NCI-H748 (cell line): ENCODE measurements at regions not wholly inside any gene's neighbourhood (a gene's known extent, or its start where the extent isn't known, plus 50 kb on each side); places are given as distances from the start of the nearest gene placed in this dataset.

Source experiments
- DNase-seq: peaks from one replicate; lab custom pipeline; 2025; ENCODE audit not compliant: unreplicated experiment; lab: John Stamatoyannopoulos, UW

DNA sequence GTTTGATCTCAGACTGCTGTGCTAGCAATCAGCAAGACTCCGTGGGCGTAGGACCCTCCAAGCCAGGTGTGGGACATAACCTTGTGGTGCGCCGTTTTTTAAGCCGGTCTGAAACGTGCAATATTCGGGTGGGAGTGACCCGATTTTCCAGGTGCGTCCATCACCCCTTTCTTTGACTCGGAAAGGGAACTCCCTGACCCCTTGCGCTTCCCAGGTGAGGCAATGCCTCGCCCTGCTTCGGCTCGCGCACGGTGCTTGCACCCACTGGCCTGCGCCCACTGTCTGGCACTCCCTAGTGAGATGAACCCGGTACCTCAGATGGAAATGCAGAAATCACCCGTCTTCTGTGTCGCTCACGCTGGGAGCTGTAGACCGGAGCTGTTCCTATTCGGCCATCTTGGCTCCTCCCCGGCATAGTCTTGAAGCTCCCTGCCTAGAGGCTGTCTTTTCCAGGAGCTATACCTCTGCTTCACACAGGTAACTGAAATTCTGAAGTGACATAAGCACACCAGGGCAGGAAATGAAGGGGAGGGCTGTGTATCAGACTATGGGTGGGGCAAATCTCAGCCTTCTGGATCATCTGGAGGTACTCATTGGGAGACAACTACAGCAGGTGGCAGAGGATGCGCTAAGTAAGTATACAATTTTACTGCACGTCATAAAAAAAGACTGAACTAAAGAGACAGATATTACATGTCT lies 252.1 kb upstream of the POT1 start:
- peak; percentile 79 for DNase-seq

DNA sequence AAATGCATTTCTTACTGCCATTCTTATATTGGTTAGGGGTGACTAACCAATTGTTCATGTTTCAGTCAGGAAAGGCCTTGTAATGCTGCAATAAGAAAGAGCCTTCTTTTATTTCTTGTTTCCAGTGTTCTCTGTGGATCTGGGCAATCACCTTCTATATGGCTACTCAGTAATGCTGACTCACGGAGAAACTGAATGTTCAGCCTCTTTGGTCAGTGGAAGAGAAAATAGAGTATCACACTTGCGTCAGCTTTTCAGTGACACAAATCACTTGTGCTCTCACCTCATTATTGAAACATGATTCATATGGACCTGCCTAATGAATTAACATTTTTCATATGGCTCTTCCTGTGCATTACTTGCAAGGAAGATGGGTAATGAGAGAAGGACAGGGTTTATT lies 243.9 kb upstream of the POT1 start:
- no peak for DNase-seq

DNA sequence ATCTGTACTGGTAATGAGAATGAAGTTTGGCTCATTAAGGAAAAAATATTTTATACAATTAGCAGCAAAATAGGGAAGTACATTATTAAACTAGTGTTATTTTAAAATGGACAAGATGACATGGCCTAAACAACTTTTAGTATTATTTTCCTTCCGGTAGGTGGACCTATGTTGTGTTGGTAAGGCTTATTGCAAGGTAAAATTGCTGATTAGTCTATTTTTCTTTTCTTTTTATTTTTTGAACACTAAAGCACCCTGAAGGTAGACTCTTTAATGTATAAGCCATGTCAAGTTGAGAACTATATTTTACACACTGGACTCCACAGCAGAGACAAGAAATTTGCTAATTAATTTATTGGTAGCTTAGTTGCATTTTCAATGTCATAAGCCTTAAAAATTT lies 239.5 kb upstream of the POT1 start:
- no peak for DNase-seq

DNA sequence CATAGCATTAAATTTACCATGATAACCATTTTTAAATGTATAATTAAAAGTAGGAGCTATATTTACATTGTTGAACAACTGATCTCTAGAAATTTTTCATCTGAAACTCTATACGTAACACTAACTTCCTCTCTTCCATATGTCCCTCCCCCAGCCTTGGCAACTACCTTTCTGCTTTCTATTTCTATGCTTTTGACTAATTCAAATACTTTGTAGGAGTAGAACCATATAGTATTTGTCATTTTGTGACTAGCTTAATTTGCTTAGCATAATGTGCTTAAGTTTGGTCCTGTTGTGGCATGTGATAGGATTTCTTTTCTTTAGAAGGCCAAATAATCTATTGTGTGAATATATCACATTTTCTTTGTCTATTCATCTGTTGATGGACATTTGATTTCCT lies 225.3 kb upstream of the POT1 start:
- DNase-seq: no peak

DNA sequence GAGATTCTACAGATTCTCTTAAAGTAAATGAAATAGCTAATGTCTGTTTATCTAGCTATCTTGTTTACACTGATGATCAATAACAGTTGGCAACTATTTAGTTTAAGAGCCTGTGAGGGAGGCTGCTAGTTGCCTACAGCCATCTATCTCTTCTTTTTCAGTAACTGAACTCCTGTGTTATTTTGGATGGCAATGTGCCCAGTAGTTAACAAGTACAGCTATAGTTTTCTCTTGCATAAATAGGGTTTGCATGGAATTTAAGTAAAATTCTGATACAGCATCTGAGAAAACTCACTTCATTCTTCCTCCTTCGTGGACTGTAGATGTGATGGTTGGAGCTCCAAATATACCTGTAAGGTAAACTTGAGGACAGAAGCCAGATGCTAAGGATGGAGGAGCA lies 219.5 kb upstream of the POT1 start:
- no peak for DNase-seq

DNA sequence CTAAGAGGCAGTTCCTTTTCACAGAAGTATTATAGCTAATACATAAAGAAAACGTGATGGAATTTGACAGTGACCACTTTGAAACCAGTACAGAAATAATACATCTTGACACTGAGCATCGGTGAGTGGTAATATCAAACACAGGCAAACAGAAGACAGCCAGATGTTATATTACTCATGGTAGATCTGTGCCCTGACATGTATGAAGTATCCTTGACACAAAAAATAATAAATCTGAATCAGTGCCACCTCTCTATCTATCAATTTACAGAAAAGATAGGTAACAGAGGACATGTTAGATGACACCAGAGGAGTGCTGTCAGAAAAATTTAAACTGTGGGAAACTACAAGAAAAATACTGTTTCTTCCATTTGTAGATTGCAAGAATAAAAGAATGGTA lies 217.4 kb upstream of the POT1 start:
- DNase-seq: no peak

DNA sequence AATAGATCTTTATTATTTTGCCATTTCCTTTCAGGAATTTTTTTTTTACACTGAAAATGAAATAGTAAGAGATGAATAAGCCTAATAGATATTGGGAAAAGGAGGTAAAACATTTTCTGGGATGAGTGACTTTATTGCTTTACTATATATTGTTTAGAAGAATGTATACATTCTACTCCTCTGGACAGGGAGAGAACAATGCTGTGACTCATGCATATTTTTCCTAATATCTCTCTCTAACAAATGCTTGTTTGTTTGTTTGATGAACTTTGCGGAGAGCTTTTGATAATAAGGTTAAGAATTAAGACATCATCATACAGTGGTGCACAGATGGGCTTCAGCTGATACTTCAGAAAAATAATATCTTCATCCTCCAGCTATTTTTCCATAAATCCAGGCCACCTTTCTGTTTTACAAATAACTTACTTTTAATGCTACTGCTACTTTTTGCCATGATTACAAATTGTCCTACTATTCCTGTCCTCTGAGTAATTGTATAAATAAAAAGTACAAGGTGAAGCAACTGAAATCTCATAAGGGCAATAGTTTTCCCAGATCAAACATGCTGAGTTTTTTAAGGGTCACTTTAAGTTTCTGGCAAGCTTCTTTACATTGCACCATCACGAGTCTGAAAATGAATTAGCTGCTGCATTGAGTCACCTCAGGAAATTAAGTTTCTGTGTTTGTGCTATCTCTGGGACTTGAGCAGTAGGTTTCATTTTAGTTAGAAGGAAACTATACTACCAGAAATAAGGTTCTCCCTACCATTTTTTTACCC lies 207.3 kb upstream of the POT1 start:
- no peak for DNase-seq

DNA sequence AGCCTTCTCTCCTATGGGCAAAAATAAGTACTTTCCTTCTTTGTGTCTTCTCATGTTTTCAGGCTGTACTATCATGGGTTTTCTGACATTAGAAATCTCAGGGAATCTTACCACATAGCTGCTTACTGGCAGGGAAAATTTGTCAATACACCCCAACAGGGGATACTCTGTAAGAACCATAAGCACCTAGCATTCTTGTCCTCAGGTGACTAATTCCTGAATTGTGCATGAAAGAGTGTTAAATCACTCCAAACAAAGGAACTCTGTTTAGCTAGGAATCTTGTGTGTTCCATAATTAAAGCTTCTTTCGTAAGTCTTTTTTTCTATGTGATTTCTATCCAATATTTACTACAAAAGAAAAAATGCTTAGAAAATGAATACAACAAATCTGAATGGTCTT lies 206.7 kb upstream of the POT1 start:
- no peak for DNase-seq

DNA sequence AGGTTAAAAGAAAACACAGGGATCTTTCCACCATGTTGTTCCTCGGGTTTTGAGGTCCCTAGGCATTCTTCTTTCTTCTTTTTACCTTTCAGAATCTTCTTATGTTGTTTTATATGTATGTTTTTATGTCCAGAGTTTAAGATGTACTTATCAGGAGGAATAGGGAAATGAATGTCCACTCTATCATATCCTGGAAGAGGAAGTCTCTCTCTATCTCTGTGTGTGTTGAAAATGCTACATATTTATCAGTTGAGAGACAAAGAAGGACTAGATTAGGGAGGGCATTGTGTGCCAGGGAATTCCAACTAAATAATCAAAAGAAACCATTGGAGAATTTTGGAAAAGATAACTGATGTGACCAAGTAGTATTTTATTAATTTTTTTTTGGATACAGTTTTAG lies 200.5 kb upstream of the POT1 start:
- no peak for DNase-seq

DNA sequence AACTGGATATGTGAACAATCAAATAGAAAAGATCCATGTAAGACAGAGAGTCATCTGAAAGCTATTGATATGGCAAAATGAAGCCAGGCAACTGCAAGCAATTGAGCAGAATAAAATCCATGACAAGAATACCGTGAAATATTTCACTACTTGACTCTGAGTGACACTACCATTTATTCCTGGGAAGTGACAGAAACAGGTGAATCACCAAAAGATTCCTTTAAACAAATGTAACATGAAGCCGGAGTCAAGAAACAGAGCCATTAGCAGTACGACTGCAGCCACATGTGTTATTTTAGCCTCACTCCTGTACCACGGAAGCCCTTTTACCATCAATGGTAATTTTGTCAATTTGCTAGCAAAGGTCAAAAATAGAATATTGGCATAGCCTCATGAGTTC lies 197.7 kb upstream of the POT1 start:
- no peak for DNase-seq

DNA sequence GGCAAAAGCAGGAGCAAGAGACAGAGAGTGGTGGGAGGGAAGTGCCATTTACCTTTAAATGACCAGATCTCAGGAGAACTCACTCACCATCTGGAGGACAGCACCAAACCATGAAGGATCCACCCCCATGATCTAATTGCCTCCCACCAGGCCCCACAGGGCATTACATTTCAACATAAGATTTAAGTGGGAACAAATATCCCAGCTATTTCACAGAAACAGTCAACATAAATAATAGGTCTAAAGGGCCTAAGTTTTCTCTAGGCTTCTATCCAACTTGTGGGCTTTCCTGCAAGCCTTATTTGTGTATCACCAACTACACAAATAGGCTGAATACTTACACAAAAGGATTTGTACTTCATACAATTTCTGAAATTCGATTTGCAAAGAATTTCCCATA lies 196.8 kb upstream of the POT1 start:
- DNase-seq: no peak

DNA sequence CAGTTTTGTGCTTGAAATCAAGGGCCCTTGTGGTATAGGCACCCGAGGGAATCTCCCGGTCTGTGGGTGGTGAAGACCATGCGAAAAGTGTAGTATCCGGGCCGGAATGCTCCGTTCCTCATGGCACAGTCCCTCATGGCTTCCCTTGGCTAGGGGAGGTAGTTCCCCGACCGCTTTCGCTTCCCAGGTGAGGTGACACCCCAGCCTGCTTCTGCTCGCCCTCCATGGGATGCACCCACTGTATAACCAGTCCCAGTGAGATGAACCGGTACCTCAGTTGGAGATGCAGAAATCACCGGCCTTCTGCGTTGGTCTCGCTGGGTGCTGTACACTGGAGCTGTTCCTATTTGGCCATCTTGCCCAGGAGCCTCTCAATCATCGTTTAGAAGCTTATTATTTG lies 195.7 kb upstream of the POT1 start:
- DNase-seq: no peak

DNA sequence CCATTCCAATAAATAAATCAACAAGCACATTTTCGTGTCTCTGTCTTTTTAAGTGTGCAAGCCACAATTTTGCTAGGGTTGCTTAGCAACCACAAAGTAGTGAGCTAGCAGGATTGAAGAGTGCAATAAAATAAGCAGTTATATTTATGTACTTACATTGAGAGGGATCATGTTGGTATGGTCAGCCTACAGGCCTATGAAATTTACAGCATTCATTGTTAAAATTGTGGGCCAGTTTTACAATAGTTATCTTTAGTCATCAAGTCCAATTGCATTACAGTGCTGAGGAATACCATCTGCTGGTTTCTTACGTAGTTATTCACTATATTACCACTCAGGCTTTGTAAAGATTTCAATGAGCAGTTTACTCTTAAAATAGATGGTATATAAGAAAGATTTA lies 192.5 kb upstream of the POT1 start:
- peak; percentile 53 for DNase-seq

DNA sequence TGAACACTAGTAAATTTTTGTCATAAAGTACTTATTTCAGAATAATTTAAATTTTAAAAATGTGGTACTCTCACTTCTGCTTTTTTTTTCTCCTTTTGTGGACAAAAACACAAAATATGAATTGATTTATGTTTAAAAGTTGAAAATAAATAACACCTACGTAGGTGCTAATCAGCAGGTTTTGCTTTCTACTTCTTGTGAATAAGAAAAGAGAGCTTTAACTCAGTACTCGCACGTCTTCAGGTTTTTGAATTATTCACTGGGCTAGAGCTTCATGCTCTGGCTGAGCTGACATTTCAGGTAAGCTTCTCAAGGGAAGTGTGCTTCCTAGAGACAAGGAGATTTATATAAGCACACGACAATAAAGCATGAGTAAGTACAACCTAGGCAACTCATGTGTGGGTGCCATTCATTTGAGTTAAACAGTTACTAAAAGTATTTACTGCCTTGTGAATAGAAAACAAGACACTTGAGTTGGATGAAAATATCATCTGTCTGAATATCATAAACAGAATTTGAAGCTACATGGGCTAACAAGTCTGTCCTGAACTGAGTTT lies 190.0 kb upstream of the POT1 start:
- no peak for DNase-seq

DNA sequence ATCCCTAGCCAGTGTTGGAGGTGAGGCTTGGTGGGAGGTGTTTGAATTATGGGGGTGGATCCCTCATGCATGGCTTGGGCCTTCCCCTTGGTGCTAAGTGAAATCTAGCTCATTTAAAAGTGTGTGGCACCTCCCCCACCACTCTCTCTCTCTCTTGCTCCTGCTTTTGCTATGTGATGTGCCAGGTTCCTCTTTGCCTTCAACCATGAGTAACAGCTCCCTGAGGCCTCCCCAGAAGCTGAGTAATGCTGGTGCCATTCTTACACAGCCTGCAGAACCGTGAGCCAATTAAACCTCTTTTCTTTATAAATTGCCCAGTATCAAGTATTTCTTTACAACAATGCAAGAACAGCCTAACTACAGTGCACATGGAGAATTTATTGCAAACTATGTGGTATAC lies 188.8 kb upstream of the POT1 start:
- no peak for DNase-seq

DNA sequence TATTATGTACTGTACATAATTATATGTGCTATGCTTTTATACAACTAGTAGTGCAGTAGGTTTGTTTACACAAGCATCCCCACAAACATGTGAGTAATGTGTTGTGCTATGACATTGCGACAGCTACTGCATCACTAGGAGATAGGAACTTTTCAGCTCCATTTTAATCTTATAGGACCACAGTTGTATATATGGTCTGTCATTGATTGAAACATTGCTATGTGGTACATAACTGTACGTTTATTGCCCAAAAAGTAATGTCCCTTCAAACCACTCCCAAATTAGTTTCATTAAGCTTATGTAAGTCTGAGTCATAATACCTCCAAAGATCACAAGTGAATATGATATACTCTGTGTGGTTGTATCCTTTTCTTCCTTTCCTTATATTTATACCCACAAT lies 183.2 kb upstream of the POT1 start:
- no peak for DNase-seq

DNA sequence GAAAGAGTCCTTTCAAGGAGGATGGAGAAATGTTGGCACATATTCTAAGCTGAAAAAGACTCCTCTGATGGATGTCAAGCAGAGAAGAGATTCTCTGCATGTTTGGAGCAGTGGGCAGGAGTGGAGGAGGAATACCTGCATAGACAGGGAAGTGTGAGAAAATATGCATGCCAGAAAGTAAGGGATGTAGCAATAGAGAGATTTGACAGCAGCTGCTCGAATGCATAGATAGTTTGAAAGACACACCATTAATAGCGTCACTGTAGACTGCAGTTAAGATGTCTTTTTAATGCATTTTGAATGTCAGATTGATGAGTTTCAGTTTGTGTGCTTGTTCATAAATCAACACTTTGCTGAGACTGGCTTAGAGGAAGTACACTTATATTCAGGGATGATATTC lies 169.9 kb upstream of the POT1 start:
- DNase-seq: no peak

DNA sequence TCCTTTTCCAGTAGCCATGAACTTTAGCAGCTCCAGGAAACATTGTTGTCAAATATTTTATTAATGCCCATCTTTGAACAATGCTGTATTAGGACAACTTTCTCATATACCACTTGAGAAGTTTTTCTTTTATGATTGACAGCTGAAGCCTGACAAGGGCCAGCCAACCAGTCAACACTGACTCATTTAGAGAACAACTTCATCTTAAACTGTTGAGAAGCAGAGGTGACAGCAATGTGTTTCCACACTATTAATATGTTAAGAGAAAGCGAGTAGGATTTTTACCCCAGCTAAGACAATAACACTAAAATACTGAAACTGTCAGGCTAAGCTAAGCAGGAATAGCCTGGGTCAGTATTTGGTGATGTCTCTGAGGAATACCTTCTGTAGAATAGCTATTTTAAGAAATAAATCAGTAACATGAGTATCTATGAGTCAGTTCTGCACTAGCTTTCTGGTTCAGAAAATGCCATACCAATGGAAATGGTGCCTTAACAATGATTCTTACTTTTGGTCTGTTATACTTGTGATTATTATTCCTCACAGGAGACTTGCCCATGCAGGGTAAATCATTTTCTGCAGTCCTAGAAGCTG lies 168.8 kb upstream of the POT1 start:
- no peak for DNase-seq

DNA sequence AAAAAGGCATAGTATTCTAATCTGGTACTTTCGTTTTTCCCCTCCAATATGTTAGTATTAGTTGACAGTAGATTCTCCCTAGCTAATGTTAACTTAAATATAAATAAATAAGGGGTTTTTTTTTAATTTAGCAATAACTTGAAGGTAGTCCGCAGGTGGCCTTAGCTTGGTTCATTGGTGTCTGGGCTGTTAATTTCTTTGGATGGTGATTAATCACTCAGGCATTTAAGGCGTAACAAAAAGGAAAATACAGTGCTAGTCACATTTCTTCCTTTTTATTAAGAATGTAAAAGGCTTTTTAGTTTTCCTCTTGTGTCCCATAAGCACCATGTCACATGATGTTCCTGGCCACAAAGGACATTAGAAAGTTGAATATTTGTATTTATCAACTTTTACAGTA lies 161.0 kb upstream of the POT1 start:
- DNase-seq: no peak

DNA sequence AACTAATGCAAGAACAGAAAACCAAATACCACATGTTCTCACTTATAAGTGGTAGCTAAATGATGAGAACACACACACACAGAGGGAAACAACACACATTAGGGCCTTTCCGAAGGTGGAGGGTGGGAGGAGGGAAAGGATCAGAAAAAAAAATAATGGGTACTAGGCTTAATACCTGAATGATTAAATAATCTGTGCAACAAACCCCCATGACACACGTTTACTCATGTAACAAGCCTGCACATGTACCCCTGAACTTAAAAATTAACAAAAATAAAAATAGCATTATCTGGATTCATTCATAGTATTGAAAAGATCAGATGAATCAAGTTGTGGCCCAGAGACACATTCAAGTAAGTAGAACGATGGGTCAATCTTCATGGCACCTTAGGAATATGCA lies 159.5 kb upstream of the POT1 start:
- DNase-seq: no peak

DNA sequence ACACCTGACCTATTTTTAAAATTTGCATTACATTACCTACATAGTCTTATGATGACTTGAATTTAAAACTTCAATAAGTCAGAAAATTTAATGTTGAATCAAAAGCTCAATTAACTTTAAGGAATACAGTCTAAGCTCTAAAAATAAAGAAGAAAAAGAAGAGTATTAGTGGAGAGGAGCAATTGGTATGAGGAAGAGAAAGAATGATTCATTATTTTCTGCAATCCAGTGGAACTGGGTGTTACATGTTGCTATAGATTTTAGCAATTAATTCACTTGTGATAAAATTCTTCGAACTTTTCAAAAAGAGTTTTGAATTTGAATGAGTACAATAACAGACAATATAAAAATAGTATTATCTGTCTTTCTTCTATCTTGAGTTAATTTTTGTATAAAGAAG lies 158.9 kb upstream of the POT1 start:
- DNase-seq: no peak

DNA sequence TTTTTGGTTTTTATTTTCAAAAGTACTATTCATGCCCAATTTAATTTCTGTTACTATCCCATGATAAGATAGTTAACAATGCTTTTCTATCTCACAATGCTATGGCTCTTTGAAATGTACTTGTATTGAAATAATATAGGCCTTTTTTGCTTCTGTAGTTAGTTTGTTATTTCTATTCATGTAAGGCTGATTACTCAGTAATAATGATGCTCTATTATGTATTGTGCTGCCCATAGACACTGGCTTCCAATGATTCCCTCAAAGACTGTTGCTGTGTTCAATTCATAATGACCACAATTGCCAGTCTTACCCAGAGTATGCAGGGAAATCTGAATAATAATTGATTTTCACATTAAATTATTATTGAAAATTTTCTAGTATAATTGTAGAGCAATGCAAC lies 155.5 kb upstream of the POT1 start:
- DNase-seq: no peak
